GM23338 (cell line): ENCODE measurements at regions not wholly inside any gene's neighbourhood (a gene's known extent, or its start where the extent isn't known, plus 50 kb on each side); places are given as distances from the start of the nearest gene placed in this dataset.

Source experiments
- ATAC-seq: fragments of 200-7000 bp; cut with Tn5 transposase; 3 replicates; pipeline ENCODE4 v1.9.1; 2020
- DNase-seq: peaks from one replicate; pipeline ENCODE4 v3.0.0-alpha.2; 2015; ENCODE audit warnings: low spot score
- H2AFZ ChIP-seq: fragments of 200-600 bp; sonication (generic); 2 replicates; pipeline ENCODE4 v1.8.0; 2016; ENCODE audit warnings: antibody characterized with exemption, mild to moderate bottlenecking, moderate library complexity
- H3F3A ChIP-seq: fragments of 200-600 bp; sonication (generic); replicated peaks from 2 replicates; pipeline ENCODE4 v1.8.0; 2017; ENCODE audit warnings: antibody characterized with exemption, mixed run types, low read depth
- H3K27ac ChIP-seq: fragments of 200-600 bp; sonication (generic); 2 replicates; pipeline ENCODE4 v1.6.1; 2016; ENCODE audit warnings: low read depth
- H3K27me3 ChIP-seq: fragments of 200-600 bp; sonication (generic); 2 replicates; pipeline ENCODE4 v1.8.0; 2016; ENCODE audit warnings: mild to moderate bottlenecking, mixed run types, moderate library complexity; ENCODE audit not compliant: insufficient read depth
- H3K36me3 ChIP-seq: fragments of 200-600 bp; sonication (generic); 2 replicates; pipeline ENCODE4 v1.8.0; 2016; ENCODE audit warnings: mild to moderate bottlenecking; ENCODE audit not compliant: insufficient read depth
- H3K4me1 ChIP-seq: fragments of 200-600 bp; sonication (generic); 2 replicates; pipeline ENCODE4 v1.8.0; 2016; ENCODE audit warnings: mild to moderate bottlenecking, moderate library complexity; ENCODE audit not compliant: insufficient read depth
- H3K4me2 ChIP-seq: fragments of 200-600 bp; sonication (generic); 2 replicates; pipeline ENCODE4 v1.7.1; 2017; ENCODE audit warnings: mixed run types
- H3K4me3 ChIP-seq: fragments of 200-600 bp; sonication (generic); 2 replicates; pipeline ENCODE4 v1.6.1; 2016; ENCODE audit warnings: mixed run types
- H3K79me2 ChIP-seq: fragments of 200-600 bp; sonication (generic); replicated peaks from 2 replicates; pipeline ENCODE4 v1.8.0; 2017; ENCODE audit warnings: mild to moderate bottlenecking; ENCODE audit not compliant: insufficient read depth
- H3K9me2 ChIP-seq: fragments of 200-600 bp; sonication (generic); 2 replicates; pipeline ENCODE4 v1.8.0; 2017; ENCODE audit not compliant: insufficient read depth
- H4K20me1 ChIP-seq: fragments of 200-600 bp; sonication (generic); replicated peaks from 2 replicates; pipeline ENCODE4 v1.8.0; 2017; ENCODE audit warnings: mild to moderate bottlenecking; ENCODE audit not compliant: insufficient read depth
- H3K27ac Mint-ChIP-seq: 2 replicates; pipeline ENCODE4 v1.8.0; 2020; ENCODE audit warnings: inconsistent platforms, mild to moderate bottlenecking, moderate library complexity, mixed read lengths
- H3K27me3 Mint-ChIP-seq: 3 replicates; pipeline ENCODE4 v1.8.0; 2022; ENCODE audit warnings: low read depth, mild to moderate bottlenecking, moderate library complexity, mixed read lengths, inconsistent platforms; ENCODE audit not compliant: insufficient read depth, poor library complexity
- H3K36me3 Mint-ChIP-seq: 3 replicates; pipeline ENCODE4 v1.8.0; 2021; ENCODE audit warnings: low read depth, mild to moderate bottlenecking, inconsistent platforms, moderate library complexity, mixed read lengths
- H3K4me1 Mint-ChIP-seq: 3 replicates; pipeline ENCODE4 v1.8.0; 2020; ENCODE audit warnings: mild to moderate bottlenecking, inconsistent platforms, mixed read lengths
- H3K4me3 Mint-ChIP-seq: 3 replicates; pipeline ENCODE4 v1.8.0; 2021; ENCODE audit warnings: moderate library complexity, mild to moderate bottlenecking, inconsistent platforms, mixed read lengths
- H3K9me3 Mint-ChIP-seq: 3 replicates; pipeline ENCODE4 v1.8.0; 2020; ENCODE audit warnings: moderate library complexity, mild to moderate bottlenecking, inconsistent platforms, mixed read lengths
- CREB1 ChIP-seq: fragments of 250-450 bp; sonication (Bioruptor Pico); IDR thresholded peaks from 2 replicates; pipeline ENCODE4 v1.5.0; 2020; ENCODE audit warnings: low read depth, mild to moderate bottlenecking, moderate library complexity
- EZH2 ChIP-seq: fragments of 200-600 bp; sonication (generic); IDR thresholded peaks from one replicate; pipeline ENCODE4 v1.8.0; 2017; ENCODE audit warnings: antibody characterized with exemption, mild to moderate bottlenecking, low read depth; ENCODE audit not compliant: unreplicated experiment
- NANOG ChIP-seq: IDR thresholded peaks from 2 replicates; pipeline ENCODE4 v1.6.1; 2016; ENCODE audit warnings: antibody characterized with exemption, borderline replicate concordance
- POLR2AphosphoS5 ChIP-seq: IDR thresholded peaks from 2 replicates; pipeline ENCODE4 v1.6.1; 2016; ENCODE audit warnings: antibody characterized with exemption, low read depth
- ZNF114 ChIP-seq: fragments of 250-450 bp; sonication (Bioruptor Pico); IDR thresholded peaks from 2 replicates; pipeline ENCODE4 v1.5.0; 2020; ENCODE audit warnings: mild to moderate bottlenecking, moderate library complexity
- ZNF331 ChIP-seq: fragments of 250-450 bp; sonication (Bioruptor Pico); IDR thresholded peaks from 2 replicates; pipeline ENCODE4 v1.5.0; 2020; ENCODE audit warnings: low read depth, mild to moderate bottlenecking, moderate library complexity
- TF ChIP-seq, protein P1 (sequence below): fragments of 250-450 bp; sonication (Bioruptor Pico); IDR thresholded peaks from 2 replicates; pipeline ENCODE4 v1.5.0; 2020; ENCODE audit warnings: mild to moderate bottlenecking, moderate library complexity

DNA sequence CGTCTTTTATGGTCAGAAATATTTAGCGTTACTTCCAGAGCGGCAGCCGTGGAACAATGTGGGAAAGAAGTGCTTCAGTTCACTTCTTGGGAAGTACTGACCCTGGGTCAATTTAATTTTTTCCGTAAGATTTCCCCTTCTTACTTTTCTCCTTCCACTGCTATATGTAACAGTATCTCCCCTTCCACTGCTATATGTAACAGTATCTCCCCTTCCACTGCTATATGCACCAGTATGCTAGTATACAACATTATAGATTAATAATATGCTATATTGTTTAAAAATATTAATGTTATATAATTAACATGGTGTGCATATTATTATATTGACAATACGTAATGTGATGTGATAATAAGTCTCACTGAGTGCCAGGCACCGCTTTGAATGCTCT is 69.7 kb upstream of the ERG start (continued):
- TF ChIP-seq, protein P1, sequence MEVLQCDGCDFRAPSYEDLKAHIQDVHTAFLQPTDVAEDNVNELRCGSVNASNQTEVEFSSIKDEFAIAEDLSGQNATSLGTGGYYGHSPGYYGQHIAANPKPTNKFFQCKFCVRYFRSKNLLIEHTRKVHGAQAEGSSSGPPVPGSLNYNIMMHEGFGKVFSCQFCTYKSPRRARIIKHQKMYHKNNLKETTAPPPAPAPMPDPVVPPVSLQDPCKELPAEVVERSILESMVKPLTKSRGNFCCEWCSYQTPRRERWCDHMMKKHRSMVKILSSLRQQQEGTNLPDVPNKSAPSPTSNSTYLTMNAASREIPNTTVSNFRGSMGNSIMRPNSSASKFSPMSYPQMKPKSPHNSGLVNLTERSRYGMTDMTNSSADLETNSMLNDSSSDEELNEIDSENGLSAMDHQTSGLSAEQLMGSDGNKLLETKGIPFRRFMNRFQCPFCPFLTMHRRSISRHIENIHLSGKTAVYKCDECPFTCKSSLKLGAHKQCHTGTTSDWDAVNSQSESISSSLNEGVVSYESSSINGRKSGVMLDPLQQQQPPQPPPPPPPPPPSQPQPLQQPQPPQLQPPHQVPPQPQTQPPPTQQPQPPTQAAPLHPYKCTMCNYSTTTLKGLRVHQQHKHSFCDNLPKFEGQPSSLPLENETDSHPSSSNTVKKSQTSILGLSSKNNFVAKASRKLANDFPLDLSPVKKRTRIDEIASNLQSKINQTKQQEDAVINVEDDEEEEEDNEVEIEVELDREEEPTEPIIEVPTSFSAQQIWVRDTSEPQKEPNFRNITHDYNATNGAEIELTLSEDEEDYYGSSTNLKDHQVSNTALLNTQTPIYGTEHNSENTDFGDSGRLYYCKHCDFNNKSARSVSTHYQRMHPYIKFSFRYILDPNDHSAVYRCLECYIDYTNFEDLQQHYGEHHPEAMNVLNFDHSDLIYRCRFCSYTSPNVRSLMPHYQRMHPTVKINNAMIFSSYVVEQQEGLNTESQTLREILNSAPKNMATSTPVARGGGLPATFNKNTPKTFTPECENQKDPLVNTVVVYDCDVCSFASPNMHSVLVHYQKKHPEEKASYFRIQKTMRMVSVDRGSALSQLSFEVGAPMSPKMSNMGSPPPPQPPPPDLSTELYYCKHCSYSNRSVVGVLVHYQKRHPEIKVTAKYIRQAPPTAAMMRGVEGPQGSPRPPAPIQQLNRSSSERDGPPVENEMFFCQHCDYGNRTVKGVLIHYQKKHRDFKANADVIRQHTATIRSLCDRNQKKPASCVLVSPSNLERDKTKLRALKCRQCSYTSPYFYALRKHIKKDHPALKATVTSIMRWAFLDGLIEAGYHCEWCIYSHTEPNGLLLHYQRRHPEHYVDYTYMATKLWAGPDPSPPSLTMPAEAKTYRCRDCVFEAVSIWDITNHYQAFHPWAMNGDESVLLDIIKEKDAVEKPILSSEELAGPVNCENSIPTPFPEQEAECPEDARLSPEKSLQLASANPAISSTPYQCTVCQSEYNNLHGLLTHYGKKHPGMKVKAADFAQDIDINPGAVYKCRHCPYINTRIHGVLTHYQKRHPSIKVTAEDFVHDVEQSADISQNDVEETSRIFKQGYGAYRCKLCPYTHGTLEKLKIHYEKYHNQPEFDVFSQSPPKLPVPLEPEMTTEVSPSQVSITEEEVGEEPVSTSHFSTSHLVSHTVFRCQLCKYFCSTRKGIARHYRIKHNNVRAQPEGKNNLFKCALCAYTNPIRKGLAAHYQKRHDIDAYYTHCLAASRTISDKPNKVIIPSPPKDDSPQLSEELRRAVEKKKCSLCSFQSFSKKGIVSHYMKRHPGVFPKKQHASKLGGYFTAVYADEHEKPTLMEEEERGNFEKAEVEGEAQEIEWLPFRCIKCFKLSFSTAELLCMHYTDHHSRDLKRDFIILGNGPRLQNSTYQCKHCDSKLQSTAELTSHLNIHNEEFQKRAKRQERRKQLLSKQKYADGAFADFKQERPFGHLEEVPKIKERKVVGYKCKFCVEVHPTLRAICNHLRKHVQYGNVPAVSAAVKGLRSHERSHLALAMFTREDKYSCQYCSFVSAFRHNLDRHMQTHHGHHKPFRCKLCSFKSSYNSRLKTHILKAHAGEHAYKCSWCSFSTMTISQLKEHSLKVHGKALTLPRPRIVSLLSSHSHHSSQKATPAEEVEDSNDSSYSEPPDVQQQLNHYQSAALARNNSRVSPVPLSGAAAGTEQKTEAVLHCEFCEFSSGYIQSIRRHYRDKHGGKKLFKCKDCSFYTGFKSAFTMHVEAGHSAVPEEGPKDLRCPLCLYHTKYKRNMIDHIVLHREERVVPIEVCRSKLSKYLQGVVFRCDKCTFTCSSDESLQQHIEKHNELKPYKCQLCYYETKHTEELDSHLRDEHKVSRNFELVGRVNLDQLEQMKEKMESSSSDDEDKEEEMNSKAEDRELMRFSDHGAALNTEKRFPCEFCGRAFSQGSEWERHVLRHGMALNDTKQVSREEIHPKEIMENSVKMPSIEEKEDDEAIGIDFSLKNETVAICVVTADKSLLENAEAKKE (CRISPR knock-in tag) = no peak

DNA sequence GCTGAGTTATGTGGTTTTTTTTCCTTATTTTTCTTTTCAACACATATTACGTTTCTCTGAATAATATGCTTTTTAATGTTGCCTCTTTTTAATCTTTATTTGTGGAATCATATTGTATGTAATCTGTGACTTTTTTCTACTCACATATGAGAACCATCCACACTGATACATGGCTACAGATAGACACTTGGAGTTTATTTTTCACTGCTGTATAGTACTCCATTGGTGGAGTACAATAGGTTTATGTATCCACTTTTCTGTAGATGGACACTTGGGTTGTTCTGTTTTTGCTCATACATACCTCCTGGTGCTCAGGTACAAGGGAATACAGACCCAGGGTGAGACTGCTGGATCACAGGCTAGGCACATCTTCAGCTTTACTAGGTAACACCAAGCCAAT is 71.5 kb upstream of the ERG start:
- DNase-seq (no peak), ATAC-seq (no peak)
- H4K20me1 ChIP-seq = no peaks in the 10 kb centered on the region
- no peak overlapping the region for H3K4me3 Mint-ChIP-seq
- no peaks in the 10 kb centered on the region for H3K36me3 Mint-ChIP-seq
- peaks cover 8% of the 10 kb centered on the region; the same call in 1 of the 2 replicates for H3K9me2 ChIP-seq
- no peak overlapping the region for H2AFZ ChIP-seq
- no peak overlapping the region for H3K27ac ChIP-seq
- no peaks in the 10 kb centered on the region for H3K36me3 ChIP-seq
- no peaks in the 10 kb centered on the region; the same call in 1 of the 2 replicates for H3F3A ChIP-seq
- no peaks in the 10 kb centered on the region for H3K9me3 Mint-ChIP-seq
- H3K4me3 ChIP-seq = no peak overlapping the region
- peaks cover 12% of the 10 kb centered on the region; the same call in 1 of the 2 replicates for H3K4me1 ChIP-seq
- no peaks in the 10 kb centered on the region for H3K27me3 ChIP-seq
- H3K27ac Mint-ChIP-seq = no peak overlapping the region
- peaks cover 4% of the 10 kb centered on the region for H3K27me3 Mint-ChIP-seq
- no peak overlapping the region for H3K4me2 ChIP-seq
- H3K4me1 Mint-ChIP-seq = peaks cover 12% of the 10 kb centered on the region
- no peaks in the 10 kb centered on the region for H3K79me2 ChIP-seq
- no peak for TF ChIP-seq ZNF331 (CRISPR knock-in tag)
- TF ChIP-seq NANOG = no peak
- TF ChIP-seq, protein P1 (CRISPR knock-in tag) = no peak
- no peak for TF ChIP-seq EZH2
- no peak for TF ChIP-seq CREB1 (CRISPR knock-in tag)
- no peak for TF ChIP-seq ZNF114 (CRISPR knock-in tag)
- TF ChIP-seq POLR2AphosphoS5 = no peak
